K562 (cell line): ENCODE measurements at regions not wholly inside any gene's neighbourhood (a gene's known extent, or its start where the extent isn't known, plus 50 kb on each side); places are given as distances from the start of the nearest gene placed in this dataset.

ENCODE experiments used
- ATAC-seq: fragments of 200-7000 bp; cut with Tn5 transposase; 3 replicates; pipeline ENCODE4 v1.9.1; 2020; ENCODE audit warnings: moderate library complexity
- BruUV-seq: library from RNA; stranded (reverse); fragments of 400-500 nt; replicated peaks from 2 replicates; lab custom pipeline; 2021; lab: Mats Ljungman, UMichigan
- CTCF ChIA-PET: fragments of 300-600 bp; formaldehyde crosslinking; extraction: SDS; loops from one replicate; lab custom pipeline; 2021; ENCODE audit warnings: low intra/inter-chr PET ratio; lab: Yijun Ruan, JAX
- POLR2A ChIA-PET: fragments of 300-600, 350-650 bp; sonication (Branson Sonifier 250); formaldehyde crosslinking; extraction: SDS; loops from one replicate; lab custom pipeline; 2021; ENCODE audit warnings: antibody characterized with exemption, inconsistent platforms; lab: Yijun Ruan, JAX
- DNase-seq, 4 experiments: peaks; one replicate each; pipeline versions ENCODE4 v3.0.0 to v3.0.0-alpha.2; 2011 to 2018; ENCODE audit warnings: low spot score in 3 of 4, mixed read lengths in 3 of 4; ENCODE audit errors: extremely low read depth in 1 of 4
- FAIRE-seq: peaks from 2 replicates; lab custom pipeline; 2011; peaks lifted over from hg19 to GRCh38; lab: Jason Lieb, UNC
- H2AFZ ChIP-seq: 2 replicates; pipeline ENCODE4 v1.6.0; 2011; ENCODE audit warnings: low read depth, low read length, control low read depth, inconsistent platforms
- H3K27ac ChIP-seq: fragments of 200-600 bp; 3 replicates; pipeline ENCODE4 v1.8.0; 2011; ENCODE audit warnings: low read depth, mild to moderate bottlenecking, control low read depth, inconsistent platforms, low read length, moderate library complexity, mixed read lengths; ENCODE audit errors: extremely low read depth
- H3K27me3 ChIP-seq, 2 experiments: fragments of 300-600 bp in 1 of 2; 2 replicates in 1 of 2; 3 replicates in 1 of 2; pipeline versions ENCODE4 v1.6.0 to v1.8.0; 2011; ENCODE audit warnings: inconsistent platforms in 2 of 2, low read length in 2 of 2, mild to moderate bottlenecking in 1 of 2, mixed read lengths in 1 of 2, moderate library complexity in 1 of 2; ENCODE audit not compliant: control insufficient read depth in 2 of 2, insufficient read depth in 2 of 2
- H3K36me3 ChIP-seq: fragments of 300-600 bp; 3 replicates; pipeline ENCODE4 v1.8.0; 2011; ENCODE audit warnings: mild to moderate bottlenecking, low read length, inconsistent platforms; ENCODE audit not compliant: control insufficient read depth, insufficient read depth
- H3K4me1 ChIP-seq, 2 experiments: fragments of 200-600 bp in 1 of 2; replicated peaks in 1 of 2; 2 replicates in 1 of 2; 3 replicates in 1 of 2; pipeline versions ENCODE4 v1.5.1 to v1.8.0; 2011; ENCODE audit warnings: inconsistent platforms in 2 of 2, low read length in 2 of 2, mild to moderate bottlenecking in 1 of 2, mixed read lengths in 1 of 2, moderate library complexity in 1 of 2; ENCODE audit not compliant: control insufficient read depth in 2 of 2, insufficient read depth in 2 of 2
- H3K4me2 ChIP-seq: 2 replicates; pipeline ENCODE4 v1.6.1; 2011; ENCODE audit warnings: low read length, control low read depth, inconsistent platforms, mixed read lengths; ENCODE audit not compliant: insufficient read depth
- H3K4me3 ChIP-seq: fragments of 200-600 bp; sonication (generic), shearing (Covaris generic); 2 replicates; pipeline ENCODE4 v1.5.1; 2016; ENCODE audit warnings: control low read depth, inconsistent platforms
- H3K79me2 ChIP-seq: fragments of 200-600 bp; 3 replicates; pipeline ENCODE4 v1.8.0; 2011; ENCODE audit warnings: low read length, inconsistent platforms; ENCODE audit not compliant: control insufficient read depth, insufficient read depth
- H3K9ac ChIP-seq, 2 experiments: 2 replicates each; pipeline versions ENCODE4 v1.6.0 to v1.6.1; 2011; ENCODE audit warnings: low read depth in 2 of 2, low read length in 2 of 2, control low read depth in 1 of 2, inconsistent platforms in 1 of 2, mild to moderate bottlenecking in 1 of 2, mixed read lengths in 1 of 2; ENCODE audit not compliant: insufficient read depth in 1 of 2
- H3K9me1 ChIP-seq: one replicate; pipeline ENCODE4 v1.6.0; 2011; ENCODE audit warnings: inconsistent platforms, mild to moderate bottlenecking, low read length, moderate library complexity; ENCODE audit not compliant: control insufficient read depth, insufficient read depth
- H3K9me3 ChIP-seq: replicated peaks from 2 replicates; pipeline ENCODE4 v1.5.1; 2011; ENCODE audit warnings: low read depth, low read length, inconsistent platforms; ENCODE audit not compliant: control insufficient read depth, insufficient read depth
- H4K20me1 ChIP-seq: replicated peaks from 2 replicates; pipeline ENCODE4 v1.6.1; 2011; ENCODE audit warnings: low read length, inconsistent platforms, mixed read lengths; ENCODE audit not compliant: control insufficient read depth, insufficient read depth
- ATF6 ChIP-seq: sonication (generic); formaldehyde crosslinking; IDR thresholded peaks from 2 replicates; pipeline ENCODE4 v1.4.0; 2020; ENCODE audit warnings: mild to moderate bottlenecking, missing genetic modification reagents
- ATF7 ChIP-seq: fragments of 450-650 bp; IDR thresholded peaks from 2 replicates; pipeline ENCODE4 v1.7.1; 2014; ENCODE audit warnings: mild to moderate bottlenecking, moderate library complexity
- CBX5 ChIP-seq: IDR thresholded peaks from 2 replicates; pipeline ENCODE4 v1.6.1; 2014; ENCODE audit warnings: low read depth, borderline replicate concordance
- DMBX1 ChIP-seq: fragments of 250-450 bp; sonication (Bioruptor Pico); IDR thresholded peaks from 2 replicates; pipeline ENCODE4 v1.8.0; 2022; ENCODE audit warnings: inconsistent platforms, mild to moderate bottlenecking, moderate library complexity, borderline replicate concordance
- EGR1 ChIP-seq: fragments of 450-650 bp; conservative IDR thresholded peaks from 2 replicates; pipeline ENCODE4 v1.6.1; 2017; ENCODE audit warnings: mild to moderate bottlenecking
- EZH2 ChIP-seq: IDR thresholded peaks from 2 replicates; pipeline ENCODE4 v1.6.1; 2012; ENCODE audit warnings: low read depth, mild to moderate bottlenecking, inconsistent platforms, low read length, borderline replicate concordance
- MYNN ChIP-seq, 2 experiments: sonication (generic); formaldehyde crosslinking in 1 of 2; IDR thresholded peaks; 2 replicates each; pipeline versions ENCODE4 v1.5.0 to v1.6.1; 2016 to 2020; ENCODE audit warnings: antibody characterized with exemption in 1 of 2, missing genetic modification reagents in 1 of 2
- TRIM25 ChIP-seq: fragments of 450-650 bp; IDR thresholded peaks from 2 replicates; pipeline ENCODE4 v1.7.0; 2016; ENCODE audit warnings: borderline replicate concordance
- ZNF282 ChIP-seq: sonication (generic); formaldehyde crosslinking; IDR thresholded peaks from 2 replicates; pipeline ENCODE4 v1.8.1; 2023; ENCODE audit warnings: missing genetic modification reagents
- ZNF408 ChIP-seq: fragments of 250-450 bp; sonication (Bioruptor Pico); IDR thresholded peaks from 2 replicates; pipeline ENCODE4 v1.4.0; 2020; ENCODE audit warnings: low read depth, mild to moderate bottlenecking, moderate library complexity
- WGBS: fragments of 100-300 bp; shearing (Covaris generic); methylation state at CpG from one replicate; pipeline ENCODE4 v1.1.6; 2016; ENCODE audit warnings: low coverage, mixed read lengths; ENCODE audit not compliant: insufficient coverage; ENCODE audit errors: missing lambda C conversion rate; 5-methylcytosine and 5-hydroxymethylcytosine counted together
- in situ Hi-C: fragments of 300-500 bp; cut with MboI; formaldehyde crosslinking; loops from 4 replicates; pipeline ENCODE4 v1.15.0; 2018; ENCODE audit warnings: inconsistent platforms, mixed read lengths
- intact Hi-C: fragments of 100-400 bp; cut with micrococcal nuclease; formaldehyde crosslinking; loops from 2 replicates; pipeline ENCODE4 v1.14.2; 2022

GRCh38 chr15:55037071-55037470, 159.7 kb downstream of the RSL24D1 start:
- H3K79me2 ChIP-seq: no peaks in the 10 kb centered on the region
- no TSS peak for BruUV-seq
- POLR2A ChIA-PET: no interaction called here
- intact Hi-C loops (loop anchor here (10.0 kb wide), 2 partner anchors 128 to 258 kb away; no protein-coding TSS in a partner anchor), in situ Hi-C loops (no loop called here)
- no peaks in the 10 kb centered on the region for H4K20me1 ChIP-seq
- H3K36me3 ChIP-seq: no peaks in the 10 kb centered on the region
- H3K4me3 ChIP-seq: no peak overlapping the region
- no peak for DNase-seq
- FAIRE-seq: no peak
- H3K4me1 ChIP-seq: no peaks in the 10 kb centered on the region
- H3K9me3 ChIP-seq: no peaks in the 10 kb centered on the region
- 0% methylated on average over 1 of the region's 1 CpG for WGBS
- H3K27ac ChIP-seq: no peak overlapping the region
- H3K9ac ChIP-seq: no peak overlapping the region
- H3K27me3 ChIP-seq: no peaks in the 10 kb centered on the region
- no peak overlapping the region for H3K4me2 ChIP-seq
- no peaks in the 10 kb centered on the region for H3K9me1 ChIP-seq
- TF ChIP-seq ZNF408 (no peak), EGR1 (no peak), ATF6 (CRISPR knock-in tag) (no peak), EZH2 (no peak), TRIM25 (no peak), CBX5 (no peak), ATF7 (no peak), ZNF282 (CRISPR knock-in tag) (no peak), MYNN (IDR thresholded peaks at IDR 0.05) (no peak), MYNN (CRISPR knock-in tag; IDR thresholded peaks at IDR 0.05) (no peak), DMBX1 (CRISPR knock-in tag) (no peak)
- TF ChIP-seq, all 486 proteins: peak for 0
- CTCF ChIA-PET: no interaction called here
- no peak for ATAC-seq
- H2AFZ ChIP-seq: no peak overlapping the region
